IMR-90 (cell line): ENCODE measurements at regions not wholly inside any gene's neighbourhood (a gene's known extent, or its start where the extent isn't known, plus 50 kb on each side); places are given as distances from the start of the nearest gene placed in this dataset.

Experiments used
- ATAC-seq: fragments of 200-7000 bp; cut with Tn5 transposase; 2 replicates; pipeline ENCODE4 v1.9.1; 2020; ENCODE audit warnings: low read depth, mild to moderate bottlenecking, moderate library complexity
- BruUV-seq: library from RNA; stranded (reverse); fragments of 400-500 nt; replicated peaks from 2 replicates; lab custom pipeline; 2021; lab: Mats Ljungman, UMichigan
- CTCF ChIA-PET: fragments of 300-600 bp; formaldehyde crosslinking; extraction: SDS; loops from one replicate; lab custom pipeline; 2021; ENCODE audit warnings: antibody characterized with exemption; lab: Yijun Ruan, JAX
- POLR2A ChIA-PET: fragments of 300-600 bp; sonication (Branson Sonifier 250); formaldehyde crosslinking; loops from one replicate; lab custom pipeline; 2022; ENCODE audit warnings: antibody characterized with exemption; ENCODE audit not compliant: unreplicated experiment; lab: Charles Lee
- DNase-seq: peaks from one replicate; pipeline ENCODE4 v3.0.0; 2013
- H2AFZ ChIP-seq: replicated peaks from 2 replicates; pipeline ENCODE3; 2013; ENCODE audit warnings: low read length, mild to moderate bottlenecking; ENCODE audit not compliant: poor library complexity
- H2AK5ac ChIP-seq: 2 replicates; pipeline ENCODE4 v1.6.1; 2013; ENCODE audit warnings: low read depth, low read length, inconsistent platforms
- H2AK9ac ChIP-seq: replicated peaks from 2 replicates; pipeline ENCODE3; 2013; ENCODE audit warnings: mild to moderate bottlenecking, low read depth, low read length, moderate library complexity; ENCODE audit not compliant: poor library complexity
- H2BK120ac ChIP-seq: 2 replicates; pipeline ENCODE4 v1.6.1; 2013; ENCODE audit warnings: low read depth, low read length, inconsistent platforms
- H2BK15ac ChIP-seq: 3 replicates; pipeline ENCODE4 v1.6.1; 2013; ENCODE audit warnings: low read depth, low read length, inconsistent platforms
- H2BK20ac ChIP-seq: 2 replicates; pipeline ENCODE4 v1.6.1; 2013; ENCODE audit warnings: low read depth, mild to moderate bottlenecking, inconsistent platforms, low read length, moderate library complexity
- H2BK5ac ChIP-seq: 2 replicates; pipeline ENCODE4 v1.6.1; 2013; ENCODE audit warnings: mild to moderate bottlenecking, low read depth, low read length, inconsistent platforms; ENCODE audit not compliant: poor library complexity, severe bottlenecking
- H3K14ac ChIP-seq: replicated peaks from 2 replicates; pipeline ENCODE4 v1.6.1; 2013; ENCODE audit warnings: low read depth, low read length, inconsistent platforms
- H3K18ac ChIP-seq: 2 replicates; pipeline ENCODE4 v1.6.1; 2013; ENCODE audit warnings: low read depth, low read length, control low read depth
- H3K23ac ChIP-seq: 2 replicates; pipeline ENCODE4 v1.6.1; 2013; ENCODE audit warnings: low read depth, low read length, inconsistent platforms
- H3K27ac ChIP-seq: 2 replicates; pipeline ENCODE4 v1.5.1; 2013; ENCODE audit warnings: mild to moderate bottlenecking, control low read depth, low read length; ENCODE audit not compliant: insufficient read depth
- H3K27me3 ChIP-seq: 2 replicates; pipeline ENCODE4 v1.6.1; 2013; ENCODE audit warnings: low read length; ENCODE audit not compliant: control insufficient read depth, insufficient read depth
- H3K36me3 ChIP-seq: 2 replicates; pipeline ENCODE4 v1.6.1; 2013; ENCODE audit warnings: low read length, mixed read lengths; ENCODE audit not compliant: control insufficient read depth, insufficient read depth
- H3K4ac ChIP-seq: 2 replicates; pipeline ENCODE4 v1.6.1; 2013; ENCODE audit warnings: low read depth, low read length, inconsistent platforms
- H3K4me1 ChIP-seq: 2 replicates; pipeline ENCODE4 v1.6.1; 2013; ENCODE audit warnings: low read length, mixed read lengths; ENCODE audit not compliant: control insufficient read depth, insufficient read depth
- H3K4me2 ChIP-seq: 2 replicates; pipeline ENCODE4 v1.6.1; 2013; ENCODE audit warnings: low read depth, mild to moderate bottlenecking, control low read depth, low read length, moderate library complexity
- H3K4me3 ChIP-seq: 2 replicates; pipeline ENCODE4 v1.5.1; 2013; ENCODE audit warnings: low read depth, mild to moderate bottlenecking, control low read depth, low read length, moderate library complexity; ENCODE audit not compliant: insufficient read depth
- H3K56ac ChIP-seq: 2 replicates; pipeline ENCODE4 v1.6.1; 2013; ENCODE audit warnings: low read length, inconsistent platforms; ENCODE audit not compliant: insufficient read depth; ENCODE audit errors: extremely low read depth
- H3K79me1 ChIP-seq, 2 experiments: 2 replicates each; pipeline ENCODE4 v1.6.1; 2013; ENCODE audit warnings: low read length in 2 of 2, inconsistent platforms in 1 of 2, low read depth in 1 of 2
- H3K9ac ChIP-seq: 2 replicates; pipeline ENCODE4 v1.6.1; 2013; ENCODE audit warnings: low read depth, low read length, control low read depth
- H3K9me1 ChIP-seq: 2 replicates; pipeline ENCODE4 v1.6.1; 2013; ENCODE audit warnings: low read length, inconsistent platforms; ENCODE audit not compliant: insufficient read depth
- H3K9me3 ChIP-seq: 2 replicates; pipeline ENCODE4 v1.6.1; 2013; ENCODE audit warnings: low read length; ENCODE audit not compliant: control insufficient read depth, insufficient read depth
- H4K20me1 ChIP-seq: 2 replicates; pipeline ENCODE4 v1.6.1; 2013; ENCODE audit warnings: low read length, inconsistent platforms; ENCODE audit not compliant: insufficient read depth
- H4K5ac ChIP-seq: 2 replicates; pipeline ENCODE4 v1.6.1; 2013; ENCODE audit warnings: mild to moderate bottlenecking, low read depth, low read length, control low read depth
- H4K8ac ChIP-seq, 2 experiments: 2 replicates each; pipeline ENCODE4 v1.6.1; 2013; ENCODE audit warnings: low read depth in 2 of 2, low read length in 2 of 2, control low read depth in 1 of 2, inconsistent platforms in 1 of 2
- H4K91ac ChIP-seq: 2 replicates; pipeline ENCODE4 v1.6.1; 2013; ENCODE audit warnings: low read depth, low read length, inconsistent platforms; ENCODE audit not compliant: insufficient read depth
- BHLHE40 ChIP-seq: fragments of 150-350 bp; IDR thresholded peaks from 2 replicates; pipeline ENCODE4 v1.6.1; 2016; ENCODE audit warnings: mild to moderate bottlenecking, low read depth, low read length
- MAFK ChIP-seq: IDR thresholded peaks from 2 replicates; pipeline ENCODE4 v1.6.1; 2012; ENCODE audit warnings: low read depth, low read length, improper control_type of control experiment
- WGBS, 2 experiments: methylation state at CpG; one replicate each; pipeline versions ENCODE4 v1.1.5 to v1.1.7; 2013; ENCODE audit warnings: missing lambda C conversion rate in 2 of 2; ENCODE audit not compliant: insufficient read length in 1 of 2; ENCODE audit errors: extremely low coverage in 2 of 2; 5-methylcytosine and 5-hydroxymethylcytosine counted together
- dilution Hi-C: fragments of 300-500 bp; cut with HindIII; formaldehyde crosslinking; loops from one replicate; pipeline ENCODE4 v1.14.3; 2018; ENCODE audit warnings: low sequenced_read_pairs; ENCODE audit not compliant: unreplicated experiment
- in situ Hi-C: fragments of 300-500 bp; cut with MboI; formaldehyde crosslinking; loops from 3 replicates; pipeline ENCODE4 v1.14.3; 2019; ENCODE audit warnings: low sequenced_read_pairs, inconsistent platforms, mixed read lengths
- intact Hi-C: fragments of 100-400 bp; cut with micrococcal nuclease; formaldehyde crosslinking; loops from 2 replicates; pipeline ENCODE4 v1.10.0; 2022

DNA sequence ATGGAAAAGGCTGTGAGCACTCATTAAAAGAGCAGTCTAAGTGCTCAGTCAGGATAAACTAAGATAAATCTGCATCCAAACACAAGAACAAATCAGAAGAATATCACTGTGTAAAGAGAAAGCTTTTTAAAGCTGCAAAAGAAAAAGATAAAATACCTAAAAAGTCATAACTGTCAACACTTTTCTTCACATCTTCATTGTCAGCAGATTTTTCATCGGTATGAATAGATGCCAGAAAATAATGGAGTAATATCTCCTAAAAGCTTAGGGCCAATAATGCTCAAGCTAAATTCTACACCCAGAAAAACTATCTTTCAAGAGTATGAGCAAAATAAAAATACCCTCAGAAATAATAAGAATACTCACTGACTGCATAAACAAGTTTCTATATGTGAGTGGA lies 54.0 kb upstream of the PALMD start:
- Histone ChIP-seq H2BK15ac (no peak overlapping the region), H3K36me3 (no peaks in the 10 kb centered on the region), H3K4me3 (no peak overlapping the region), H2AK9ac (no peak overlapping the region), H4K91ac (no peak overlapping the region), H3K18ac (peak overlapping the region; percentile 75; the same call in 1 of the 2 replicates), H3K14ac (no peak overlapping the region), H2BK20ac (no peak overlapping the region), H3K23ac (no peak overlapping the region), H3K27ac (no peak overlapping the region), H2BK5ac (no peak overlapping the region), H3K56ac (no peak overlapping the region), H2BK120ac (no peak overlapping the region), H3K9me3 (no peaks in the 10 kb centered on the region), H3K4me2 (no peak overlapping the region), H3K4me1 (peaks cover 8% of the 10 kb centered on the region), H3K4ac (no peak overlapping the region), H3K9me1 (peaks cover 5% of the 10 kb centered on the region; the same call in 1 of the 2 replicates), H2AK5ac (no peak overlapping the region), H4K20me1 (no peaks in the 10 kb centered on the region), H4K8ac (no peak overlapping the region), H3K9ac (no peak overlapping the region), H2AFZ (no peak overlapping the region), H3K27me3 (no peaks in the 10 kb centered on the region), H3K79me1 (no peaks in the 10 kb centered on the region), H4K5ac (peak overlapping the region; percentile 51; the same call in 1 of the 2 replicates)
- BruUV-seq = no TSS peak
- no peak for ATAC-seq
- peak; percentile 52 for TF ChIP-seq MAFK
- TF ChIP-seq BHLHE40 = no peak
- dilution Hi-C loops = no loop called here
- WGBS, 2 experiments = no CpG with 5 or more reads among the region's 1 CpG
- intact Hi-C loops = no loop called here
- ChIA-PET CTCF (no interaction called here), POLR2A (no interaction called here)
- DNase-seq = no peak
- in situ Hi-C loops = no loop called here
